ENCODE measurements at regions not wholly inside any gene's neighbourhood (a gene's known extent, or its start where the extent isn't known, plus 50 kb on each side); places are given as distances from the start of the nearest gene placed in this dataset.
"Not testable (repeated sequence)": the region's sequence is repeated elsewhere in the genome, so short reads cannot be mapped to it uniquely, and the experiment has no call there.

GRCh38 chr11:69951821-69952220 is 126.3 kb upstream of the ANO1 start:
- no peak for DNase-seq (ENCODE audit: low read depth)

GRCh38 chr11:69952229-69952975 is 125.7 kb upstream of the ANO1 start:
- not testable (repeated sequence) for DNase-seq (ENCODE audit: low read depth)

GRCh38 chr11:69953356-69953755 is 124.8 kb upstream of the ANO1 start:
- no peak for DNase-seq (ENCODE audit: low read depth)

- DNase-seq (ENCODE audit: low read depth), result no peak
Measured at GRCh38 chr11:69954756-69955155, 123.4 kb upstream of the ANO1 start.

- no peak for DNase-seq (ENCODE audit: low read depth)
Measured at GRCh38 chr11:69956669-69957190, 121.4 kb upstream of the ANO1 start.

- no peak for DNase-seq (ENCODE audit: low read depth)
Measured at GRCh38 chr11:69957849-69958248, 120.3 kb upstream of the ANO1 start.

GRCh38 chr11:69958308-69958707 is 119.8 kb upstream of the ANO1 start:
- DNase-seq (ENCODE audit: low read depth), result peak; percentile 93

- no peak for DNase-seq (ENCODE audit: low read depth)
Measured at GRCh38 chr11:69959461-69959860, 118.7 kb upstream of the ANO1 start.

GRCh38 chr11:69961738-69962137 is 116.4 kb upstream of the ANO1 start:
- no peak for DNase-seq (ENCODE audit: low read depth)

- DNase-seq (ENCODE audit: low read depth), result peak; percentile 58
Measured at GRCh38 chr11:69962152-69962551, 116.0 kb upstream of the ANO1 start.

GRCh38 chr11:69963533-69964246 is 114.4 kb upstream of the ANO1 start:
- peak; percentile 24 for DNase-seq (ENCODE audit: low read depth)

GRCh38 chr11:69964247-69964643 is 113.9 kb upstream of the ANO1 start:
- no peak for DNase-seq (ENCODE audit: low read depth)

- DNase-seq (ENCODE audit: low read depth), result no peak
Measured at GRCh38 chr11:69965821-69966582, 112.1 kb upstream of the ANO1 start.

- no peak for DNase-seq (ENCODE audit: low read depth)
Measured at GRCh38 chr11:69966583-69966835, 111.6 kb upstream of the ANO1 start.

GRCh38 chr11:69966910-69967483 is 111.1 kb upstream of the ANO1 start:
- no peak for DNase-seq (ENCODE audit: low read depth)

- DNase-seq (ENCODE audit: low read depth), result no peak
Measured at GRCh38 chr11:69967484-69967883, 110.6 kb upstream of the ANO1 start.

GRCh38 chr11:69968396-69969347 is 109.4 kb upstream of the ANO1 start:
- no peak for DNase-seq (ENCODE audit: low read depth)

GRCh38 chr11:69969890-69970784 is 108.0 kb upstream of the ANO1 start:
- DNase-seq (ENCODE audit: low read depth), result no peak

- DNase-seq (ENCODE audit: low read depth), result no peak
Measured at GRCh38 chr11:69970785-69971535, 107.2 kb upstream of the ANO1 start.

GRCh38 chr11:69971741-69972140 is 106.4 kb upstream of the ANO1 start:
- DNase-seq (ENCODE audit: low read depth), result no peak

All from EH (cell line).